Choroid plexus epithelial cell (primary cell): ENCODE measurements at regions not wholly inside any gene's neighbourhood (a gene's known extent, or its start where the extent isn't known, plus 50 kb on each side); places are given as distances from the start of the nearest gene placed in this dataset.
A peak's percentile ranks its signal among the peaks of the same experiment; 100 is the strongest.

Experiments
- DNase-seq: peaks from one replicate; pipeline ENCODE4 v3.0.0-alpha.2; 2010; ENCODE audit warnings: low read depth
- H3K4me3 ChIP-seq: 2 replicates; pipeline ENCODE4 v1.5.1; 2011; ENCODE audit warnings: low read depth, mild to moderate bottlenecking, control low read depth, low read length, moderate library complexity
- TF ChIP-seq, protein P1 (sequence below): conservative IDR thresholded peaks from 2 replicates; pipeline ENCODE4 v1.5.1; 2011; ENCODE audit warnings: low read depth, mild to moderate bottlenecking, control low read depth, inconsistent platforms, low read length, moderate library complexity

- no peak for DNase-seq
- no peak overlapping the region for H3K4me3 ChIP-seq
- TF ChIP-seq, protein P1, sequence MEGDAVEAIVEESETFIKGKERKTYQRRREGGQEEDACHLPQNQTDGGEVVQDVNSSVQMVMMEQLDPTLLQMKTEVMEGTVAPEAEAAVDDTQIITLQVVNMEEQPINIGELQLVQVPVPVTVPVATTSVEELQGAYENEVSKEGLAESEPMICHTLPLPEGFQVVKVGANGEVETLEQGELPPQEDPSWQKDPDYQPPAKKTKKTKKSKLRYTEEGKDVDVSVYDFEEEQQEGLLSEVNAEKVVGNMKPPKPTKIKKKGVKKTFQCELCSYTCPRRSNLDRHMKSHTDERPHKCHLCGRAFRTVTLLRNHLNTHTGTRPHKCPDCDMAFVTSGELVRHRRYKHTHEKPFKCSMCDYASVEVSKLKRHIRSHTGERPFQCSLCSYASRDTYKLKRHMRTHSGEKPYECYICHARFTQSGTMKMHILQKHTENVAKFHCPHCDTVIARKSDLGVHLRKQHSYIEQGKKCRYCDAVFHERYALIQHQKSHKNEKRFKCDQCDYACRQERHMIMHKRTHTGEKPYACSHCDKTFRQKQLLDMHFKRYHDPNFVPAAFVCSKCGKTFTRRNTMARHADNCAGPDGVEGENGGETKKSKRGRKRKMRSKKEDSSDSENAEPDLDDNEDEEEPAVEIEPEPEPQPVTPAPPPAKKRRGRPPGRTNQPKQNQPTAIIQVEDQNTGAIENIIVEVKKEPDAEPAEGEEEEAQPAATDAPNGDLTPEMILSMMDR, result no peak
Observed at GRCh38 chr2:56684327-56684726, 500.5 kb downstream of the CCDC85A start.

DNA sequence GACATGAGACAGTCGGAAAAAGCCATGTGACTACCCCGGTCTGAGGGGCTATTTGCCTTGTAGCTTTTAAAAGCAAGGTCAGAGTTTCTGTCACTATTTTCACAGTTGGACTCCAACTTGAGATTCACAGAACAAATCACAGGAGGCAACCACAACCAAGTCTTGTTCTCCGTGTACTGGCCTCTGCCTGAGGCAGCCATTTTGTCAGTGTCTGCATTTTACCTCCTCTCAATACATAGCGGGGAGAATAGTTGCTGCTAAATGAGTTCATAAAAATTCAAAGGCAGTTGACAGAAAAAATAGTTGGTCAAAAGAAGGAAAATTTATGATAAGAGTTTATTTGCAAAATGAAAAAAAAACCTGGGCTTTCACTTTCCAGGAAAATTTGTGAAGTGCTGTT, 501.4 kb downstream of the CCDC85A start:
- TF ChIP-seq, protein P1, result no peak
- H3K4me3 ChIP-seq, result no peak overlapping the region
- DNase-seq, result no peak

- TF ChIP-seq, protein P1, result no peak
- DNase-seq, result peak; percentile 12
Observed at GRCh38 chr2:56687169-56687568, 503.4 kb downstream of the CCDC85A start.

GRCh38 chr2:56688661-56689060, 504.9 kb downstream of the CCDC85A start:
- TF ChIP-seq, protein P1, result no peak
- no peak overlapping the region for H3K4me3 ChIP-seq
- no peak for DNase-seq

More at GRCh38 chr2:56687169-56687568, 503.4 kb downstream of the CCDC85A start:
- H3K4me3 ChIP-seq, result no peak overlapping the region

GRCh38 chr2:56693501-56693900, 509.7 kb downstream of the CCDC85A start:
- TF ChIP-seq, protein P1, result no peak
- DNase-seq, result no peak
- H3K4me3 ChIP-seq, result no peak overlapping the region

GRCh38 chr2:56703001-56703400, 519.2 kb downstream of the CCDC85A start:
- no peak for DNase-seq
- no peak overlapping the region for H3K4me3 ChIP-seq
- TF ChIP-seq, protein P1, result no peak

GRCh38 chr2:56705713-56706112, 521.9 kb downstream of the CCDC85A start:
- DNase-seq, result no peak
- H3K4me3 ChIP-seq, result no peak overlapping the region
- TF ChIP-seq, protein P1, result no peak
